A549 (cell line): ENCODE measurements at regions not wholly inside any gene's neighbourhood (a gene's known extent, or its start where the extent isn't known, plus 50 kb on each side); places are given as distances from the start of the nearest gene placed in this dataset.

Experiments used
- ATAC-seq, 2 experiments: fragments of 200-7000 bp in 1 of 2; fragments of >200 bp in 1 of 2; cut with Nextera tagmentation in 1 of 2; cut with Tn5 transposase in 1 of 2; 3 replicates each; pipeline versions ENCODE4 v1.8.0 to v1.9.1; 2018 to 2020; ENCODE audit warnings: mild to moderate bottlenecking in 1 of 2, moderate library complexity in 1 of 2
- CTCF ChIA-PET: fragments of 300-600 bp; sonication (Branson Sonifier 250); formaldehyde crosslinking; extraction: SDS; loops from one replicate; lab custom pipeline; 2021; ENCODE audit warnings: antibody characterized with exemption, inconsistent platforms; lab: Yijun Ruan, JAX
- POLR2A ChIA-PET: fragments of 350-600 bp; formaldehyde crosslinking; extraction: SDS; loops from one replicate; lab custom pipeline; 2021; ENCODE audit warnings: antibody characterized with exemption, inconsistent platforms; lab: Yijun Ruan, JAX
- DNase-seq, 2 experiments: peaks; one replicate each; pipeline versions ENCODE4 v3.0.0 to v3.0.0-alpha.2; 2011 to 2016; ENCODE audit warnings: low read depth in 1 of 2, low spot score in 1 of 2
- FAIRE-seq: peaks from 2 replicates; lab custom pipeline; 2011; peaks lifted over from hg19 to GRCh38; lab: Jason Lieb, UNC
- H3K27ac ChIP-seq, 2 experiments: fragments of >200 bp; sonication (Bioruptor Twin); formaldehyde crosslinking; 3 replicates each; pipeline ENCODE4 v1.5.1; 2016 to 2017
- H3K4me1 ChIP-seq: fragments of >200 bp; sonication (Bioruptor Twin); formaldehyde crosslinking; 3 replicates; pipeline ENCODE4 v1.6.1; 2016
- H3K4me2 ChIP-seq: fragments of >200 bp; sonication (Bioruptor Twin); formaldehyde crosslinking; 3 replicates; pipeline ENCODE4 v1.6.1; 2016
- H3K4me3 ChIP-seq: fragments of >200 bp; sonication (Bioruptor Twin); formaldehyde crosslinking; 3 replicates; pipeline ENCODE4 v1.5.1; 2016
- H3K9me3 ChIP-seq: fragments of >200 bp; sonication (Bioruptor Twin); formaldehyde crosslinking; 3 replicates; pipeline ENCODE4 v1.6.1; 2016
- BHLHE40 ChIP-seq: IDR thresholded peaks from 2 replicates; pipeline ENCODE4 v1.6.1; 2012; ENCODE audit warnings: low read depth, low read length, inconsistent platforms
- CBX2 ChIP-seq: fragments of 200-600 bp; sonication (generic); IDR thresholded peaks from 2 replicates; pipeline ENCODE4 v1.6.1; 2016; ENCODE audit warnings: low read depth, mild to moderate bottlenecking, borderline replicate concordance
- ELK1 ChIP-seq: fragments of 150-350 bp; IDR thresholded peaks from 2 replicates; pipeline ENCODE4 v1.6.1; 2014; ENCODE audit warnings: low read depth, mild to moderate bottlenecking, low read length
- EP300 ChIP-seq, 2 experiments: fragments of >200 bp; sonication (Bioruptor Twin); formaldehyde crosslinking; IDR thresholded peaks; 2 replicates in 1 of 2; 3 replicates in 1 of 2; pipeline ENCODE4 v1.6.1; 2016 to 2017
- FOXS1 ChIP-seq: fragments of 250-450 bp; sonication (Bioruptor Pico); IDR thresholded peaks from 2 replicates; pipeline ENCODE4 v1.5.0; 2020; ENCODE audit warnings: mild to moderate bottlenecking, moderate library complexity
- GATA3 ChIP-seq: IDR thresholded peaks from 2 replicates; pipeline ENCODE4 v1.6.1; 2012; ENCODE audit warnings: borderline replicate concordance
- HEYL ChIP-seq: fragments of 250-450 bp; sonication (Bioruptor Pico); IDR thresholded peaks from 2 replicates; pipeline ENCODE4 v1.8.0; 2021; ENCODE audit warnings: mild to moderate bottlenecking, moderate library complexity
- JUNB ChIP-seq: fragments of >200 bp; sonication (Bioruptor Twin); formaldehyde crosslinking; IDR thresholded peaks from 2 replicates; pipeline ENCODE4 v1.6.1; 2016
- KDM5A ChIP-seq: fragments of 200-600 bp; sonication (generic); IDR thresholded peaks from 2 replicates; pipeline ENCODE4 v1.6.1; 2016; ENCODE audit warnings: antibody characterized with exemption, mild to moderate bottlenecking
- MAFK ChIP-seq: fragments of 450-650 bp; IDR thresholded peaks from 2 replicates; pipeline ENCODE4 v1.6.1; 2014; ENCODE audit not compliant: partially characterized antibody
- MAX ChIP-seq: IDR thresholded peaks from 2 replicates; pipeline ENCODE4 v1.6.1; 2012
- PBX3 ChIP-seq: IDR thresholded peaks from 2 replicates; pipeline ENCODE4 v1.6.1; 2012
- PHF8 ChIP-seq: fragments of 200-600 bp; sonication (generic); IDR thresholded peaks from 2 replicates; pipeline ENCODE4 v1.6.1; 2016; ENCODE audit warnings: low read depth, mild to moderate bottlenecking, antibody characterized with exemption, moderate library complexity, borderline replicate concordance
- RARB ChIP-seq: fragments of 250-450 bp; sonication (Bioruptor Pico); IDR thresholded peaks from 2 replicates; pipeline ENCODE4 v1.8.0; 2021; ENCODE audit warnings: mild to moderate bottlenecking, moderate library complexity
- REST ChIP-seq: fragments of 200-600 bp; sonication (generic); IDR thresholded peaks from 2 replicates; pipeline ENCODE4 v1.6.1; 2016; ENCODE audit warnings: antibody characterized with exemption, mild to moderate bottlenecking, moderate library complexity
- RNF2 ChIP-seq: fragments of 200-600 bp; sonication (generic); IDR thresholded peaks from 2 replicates; pipeline ENCODE4 v1.6.1; 2016; ENCODE audit warnings: low read depth, mild to moderate bottlenecking, antibody characterized with exemption, moderate library complexity, borderline replicate concordance
- TFCP2L1 ChIP-seq: fragments of 250-450 bp; sonication (Bioruptor Pico); IDR thresholded peaks from 2 replicates; pipeline ENCODE4 v1.5.0; 2021; ENCODE audit warnings: mild to moderate bottlenecking
- TP53 ChIP-seq: fragments of 250-450 bp; sonication (Bioruptor Pico); IDR thresholded peaks from 2 replicates; pipeline ENCODE4 v1.5.0; 2021; ENCODE audit warnings: mild to moderate bottlenecking, moderate library complexity
- USF2 ChIP-seq: fragments of 450-650 bp; IDR thresholded peaks from 2 replicates; pipeline ENCODE4 v1.6.1; 2014; ENCODE audit warnings: antibody characterized with exemption
- ZFP36 ChIP-seq: fragments of 450-650 bp; IDR thresholded peaks from 2 replicates; pipeline ENCODE4 v1.6.1; 2014; ENCODE audit warnings: borderline replicate concordance; ENCODE audit not compliant: partially characterized antibody
- ZNF302 ChIP-seq: fragments of 250-450 bp; sonication (Bioruptor Pico); IDR thresholded peaks from 2 replicates; pipeline ENCODE4 v1.9.0; 2021; ENCODE audit warnings: inconsistent platforms, mild to moderate bottlenecking, moderate library complexity
- WGBS: methylation state at CpG from one replicate; pipeline ENCODE4 v1.1.6; 2017; ENCODE audit errors: missing lambda C conversion rate; 5-methylcytosine and 5-hydroxymethylcytosine counted together

- no peak for FAIRE-seq
- CTCF ChIA-PET = no interaction called here
These were observed 383.4 kb downstream of the ANKRD50 start for GRCh38 chr4:124329134-124329533.

GRCh38 chr4:124330045-124330444 is 382.5 kb downstream of the ANKRD50 start:
- Histone ChIP-seq H3K4me2 (no peak overlapping the region), H3K27ac (no peak overlapping the region), H3K4me3 (no peak overlapping the region), H3K4me1 (no peaks in the 10 kb centered on the region), H3K9me3 (no peaks in the 10 kb centered on the region)
- no peak for TF ChIP-seq PBX3
- ATAC-seq (no peak), FAIRE-seq (no peak), DNase-seq (no peak)
- WGBS = 29% methylated on average over 3 of the region's 3 CpGs
- CTCF ChIA-PET = interaction anchor here (1.0 to 5.2 kb wide), 4 partner anchors 7 to 953 kb away, joined by 3 to 34 read pairs (median 4); no protein-coding TSS in a partner anchor
- POLR2A ChIA-PET = no interaction called here

More at GRCh38 chr4:124329134-124329533, 383.4 kb downstream of the ANKRD50 start:
- DNase-seq = no peak
- no peaks in the 10 kb centered on the region for H3K4me1 ChIP-seq
- no peak for TF ChIP-seq CBX2
- no peak for TF ChIP-seq JUNB
- no peak for TF ChIP-seq BHLHE40
- TF ChIP-seq MAX = no peak
- TF ChIP-seq TP53 (CRISPR knock-in tag) = no peak
- no peak for TF ChIP-seq HEYL (CRISPR knock-in tag)
- no peak for TF ChIP-seq GATA3
- TF ChIP-seq ZNF302 (CRISPR knock-in tag) = no peak
- TF ChIP-seq USF2 = no peak
- TF ChIP-seq RNF2 = no peak
- no peak for TF ChIP-seq ZFP36
- TF ChIP-seq ELK1 = no peak
- no peak for TF ChIP-seq EP300 (IDR thresholded peaks at IDR 0.05)
- no peak for TF ChIP-seq REST
- TF ChIP-seq KDM5A = no peak
- no peak for TF ChIP-seq RARB
- TF ChIP-seq FOXS1 (CRISPR knock-in tag) = no peak
- no peak for TF ChIP-seq PHF8
- TF ChIP-seq MAFK = no peak
- TF ChIP-seq TFCP2L1 (CRISPR knock-in tag) = no peak
- TF ChIP-seq, all 56 proteins: peak for 0
- Histone ChIP-seq H3K4me2 (no peak overlapping the region), H3K27ac (no peak overlapping the region), H3K9me3 (no peaks in the 10 kb centered on the region), H3K4me3 (no peak overlapping the region)
- no peak for ATAC-seq
- POLR2A ChIA-PET = no interaction called here
